Ectodermal cell (in vitro differentiated cells): ENCODE measurements at regions not wholly inside any gene's neighbourhood (a gene's known extent, or its start where the extent isn't known, plus 50 kb on each side); places are given as distances from the start of the nearest gene placed in this dataset.

ENCODE experiments used
- H3K27ac ChIP-seq: 2 replicates; pipeline ENCODE4 v1.7.0; 2013; ENCODE audit warnings: mild to moderate bottlenecking, low read depth, low read length; ENCODE audit not compliant: insufficient read depth, poor library complexity, severe bottlenecking
- H3K27me3 ChIP-seq: 2 replicates; pipeline ENCODE4 v1.7.0; 2013; ENCODE audit warnings: mild to moderate bottlenecking, low read length; ENCODE audit not compliant: insufficient read depth, control insufficient read depth, poor library complexity, severe bottlenecking
- H3K36me3 ChIP-seq: one replicate; pipeline ENCODE4 v1.7.0; 2013; ENCODE audit warnings: low read length; ENCODE audit not compliant: control insufficient read depth, insufficient read depth
- H3K4me1 ChIP-seq: one replicate; pipeline ENCODE4 v1.7.0; 2013; ENCODE audit warnings: low read length; ENCODE audit not compliant: control insufficient read depth, insufficient read depth
- H3K4me3 ChIP-seq: 2 replicates; pipeline ENCODE4 v1.7.0; 2013; ENCODE audit warnings: low read depth, low read length, control low read depth; ENCODE audit not compliant: insufficient read depth
- H3K9me3 ChIP-seq: 2 replicates; pipeline ENCODE4 v1.7.0; 2013; ENCODE audit warnings: mild to moderate bottlenecking, low read length, moderate library complexity; ENCODE audit not compliant: control insufficient read depth
- WGBS, 2 experiments: methylation state at CpG; one replicate each; pipeline ENCODE4 v1.1.7; 2013; ENCODE audit warnings: missing lambda C conversion rate in 2 of 2; 5-methylcytosine and 5-hydroxymethylcytosine counted together

DNA sequence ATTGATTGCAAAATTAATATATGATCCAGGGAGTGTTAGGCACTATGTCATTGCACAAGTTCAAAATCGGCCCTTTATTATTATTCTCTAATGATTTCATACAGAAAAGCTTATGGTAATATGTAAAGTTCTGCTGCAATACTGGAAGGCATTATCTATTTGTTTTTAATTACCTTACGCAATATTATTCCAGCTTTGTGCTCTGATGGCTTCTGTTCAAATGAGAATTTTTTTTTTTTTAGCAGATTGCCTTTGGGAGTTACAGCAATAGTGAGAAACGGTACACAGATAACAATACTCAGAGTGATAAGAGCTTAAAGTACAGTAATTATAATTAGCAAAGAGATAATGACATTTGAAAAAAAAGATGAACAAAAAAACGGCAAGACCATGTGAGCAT is 602.2 kb upstream of the ALCAM start:
- Histone ChIP-seq H3K36me3 (no peaks in the 10 kb centered on the region), H3K4me3 (no peak overlapping the region), H3K27me3 (no peaks in the 10 kb centered on the region), H3K4me1 (no peaks in the 10 kb centered on the region), H3K9me3 (no peaks in the 10 kb centered on the region), H3K27ac (no peak overlapping the region)
- 93 to 100% methylated on average over 1 to 4 of the region's 4 CpGs for whole genome bisulfite sequencing, 2 experiments

DNA sequence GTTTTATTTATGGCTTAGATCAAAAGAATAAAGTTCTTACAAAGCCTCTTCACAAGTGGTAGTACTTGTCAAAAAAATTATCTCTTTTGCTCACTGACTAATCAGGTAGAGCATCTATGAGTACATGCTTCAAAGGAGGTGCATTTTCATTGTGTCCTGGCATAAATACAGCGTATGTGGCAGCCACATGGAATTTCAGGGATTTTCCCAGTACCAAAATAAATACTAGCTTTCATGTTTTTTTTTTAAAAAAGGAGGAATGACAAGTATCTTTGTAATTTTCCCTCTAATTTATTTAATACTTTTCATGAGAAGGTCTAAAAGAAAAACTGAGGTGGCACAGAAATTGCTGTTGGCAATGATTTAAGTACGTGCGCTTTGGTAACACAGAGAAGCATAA is 597.8 kb upstream of the ALCAM start:
- 91 to 94% methylated on average over 3 of the region's 3 CpGs for WGBS, 2 experiments
- H3K4me3 ChIP-seq = no peak overlapping the region
- H3K9me3 ChIP-seq = no peaks in the 10 kb centered on the region
- H3K27ac ChIP-seq = no peak overlapping the region
- H3K4me1 ChIP-seq = no peaks in the 10 kb centered on the region
- no peaks in the 10 kb centered on the region for H3K27me3 ChIP-seq
- no peaks in the 10 kb centered on the region for H3K36me3 ChIP-seq

GRCh38 chr3:104779324-104779723 is 587.4 kb upstream of the ALCAM start:
- Histone ChIP-seq H3K27me3 (no peaks in the 10 kb centered on the region), H3K4me3 (no peak overlapping the region), H3K9me3 (no peaks in the 10 kb centered on the region), H3K36me3 (no peaks in the 10 kb centered on the region), H3K4me1 (no peaks in the 10 kb centered on the region), H3K27ac (no peak overlapping the region)
- WGBS, 2 experiments = 93 to 95% methylated on average over 7 of the region's 7 CpGs

DNA sequence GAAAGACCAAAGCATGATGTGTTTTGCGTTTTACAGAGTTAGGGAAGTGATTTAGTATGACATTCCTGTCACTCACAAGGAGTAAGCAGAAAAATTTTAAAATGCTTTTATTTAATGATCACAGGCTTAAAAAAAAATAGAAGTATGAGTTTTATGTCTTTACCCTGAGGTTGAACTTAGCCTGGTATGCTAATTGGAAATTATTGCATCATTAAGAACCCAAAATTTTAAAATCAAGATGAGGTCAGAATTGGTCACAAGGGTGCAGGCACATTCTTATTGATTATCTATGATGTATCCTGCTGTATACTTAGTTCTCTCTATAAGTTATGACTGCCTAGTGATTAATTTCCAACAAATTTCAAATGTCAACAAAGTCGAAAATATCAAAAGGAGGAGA is 585.6 kb upstream of the ALCAM start:
- no peaks in the 10 kb centered on the region for H3K36me3 ChIP-seq
- no peak overlapping the region for H3K27ac ChIP-seq
- H3K4me1 ChIP-seq = no peaks in the 10 kb centered on the region
- no peak overlapping the region for H3K4me3 ChIP-seq
- no peaks in the 10 kb centered on the region for H3K27me3 ChIP-seq
- no peaks in the 10 kb centered on the region for H3K9me3 ChIP-seq
- WGBS, 2 experiments = 95 to 96% methylated on average over 2 of the region's 2 CpGs

DNA sequence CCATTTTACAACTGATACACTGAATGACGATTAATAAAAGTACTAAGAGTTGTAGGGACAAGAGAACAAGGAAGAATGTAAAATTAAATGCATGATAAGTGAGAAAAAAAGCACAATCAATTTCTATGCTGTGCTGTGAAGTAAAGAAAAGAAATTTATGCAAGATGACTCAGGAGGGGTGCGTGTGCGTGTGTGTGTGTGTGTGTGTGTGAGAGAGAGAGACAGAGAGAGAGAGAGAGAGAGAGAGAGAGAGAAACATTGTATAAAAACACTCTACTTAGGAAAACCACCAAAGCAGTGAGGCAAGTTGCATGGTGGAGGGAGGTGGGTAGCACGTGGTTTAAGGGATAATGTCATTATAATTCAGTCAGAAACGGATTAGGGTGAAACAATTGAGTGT is 580.8 kb upstream of the ALCAM start:
- H3K4me1 ChIP-seq = no peaks in the 10 kb centered on the region
- H3K4me3 ChIP-seq = no peak overlapping the region

GRCh38 chr3:104787306-104787705 is 579.4 kb upstream of the ALCAM start:
- H3K4me1 ChIP-seq = no peaks in the 10 kb centered on the region
- H3K36me3 ChIP-seq = no peaks in the 10 kb centered on the region
- no peak overlapping the region for H3K27ac ChIP-seq
- H3K27me3 ChIP-seq = no peaks in the 10 kb centered on the region
- no peaks in the 10 kb centered on the region for H3K9me3 ChIP-seq
- no peak overlapping the region for H3K4me3 ChIP-seq

More for the DNA sequence above, 580.8 kb upstream of the ALCAM start:
- Histone ChIP-seq H3K36me3 (no peaks in the 10 kb centered on the region), H3K27me3 (no peaks in the 10 kb centered on the region), H3K9me3 (no peaks in the 10 kb centered on the region), H3K27ac (no peak overlapping the region)
- 77 to 98% methylated on average over 5 of the region's 5 CpGs for WGBS, 2 experiments

DNA sequence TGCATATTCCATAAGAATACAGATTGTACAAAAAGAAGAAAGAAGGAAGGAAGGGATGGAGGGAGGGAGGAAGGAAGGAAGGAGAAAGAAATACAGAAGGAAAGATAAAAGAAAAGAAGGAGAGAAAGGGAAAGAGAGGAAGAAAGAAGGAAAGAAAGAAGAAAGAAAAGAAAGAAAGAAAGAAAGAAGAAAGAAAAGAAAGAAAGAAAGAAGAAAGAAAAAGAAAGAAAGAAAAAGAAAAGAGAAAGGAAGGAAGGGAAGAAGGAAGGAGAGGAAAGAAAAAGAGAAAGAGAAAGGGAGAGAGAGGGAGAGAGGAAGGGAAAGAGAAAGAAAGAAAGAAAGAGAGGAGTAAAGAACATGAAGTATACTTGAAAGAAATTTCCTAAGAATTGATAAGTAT is 577.9 kb upstream of the ALCAM start:
- Histone ChIP-seq H3K9me3 (no peaks in the 10 kb centered on the region), H3K4me1 (no peaks in the 10 kb centered on the region), H3K27ac (no peak overlapping the region), H3K4me3 (no peak overlapping the region), H3K27me3 (no peaks in the 10 kb centered on the region), H3K36me3 (no peaks in the 10 kb centered on the region)

GRCh38 chr3:104791331-104791730 is 575.4 kb upstream of the ALCAM start:
- no peaks in the 10 kb centered on the region for H3K9me3 ChIP-seq
- WGBS, 2 experiments = 91 to 100% methylated on average over 1 of the region's 1 CpG
- no peaks in the 10 kb centered on the region for H3K4me1 ChIP-seq
- H3K36me3 ChIP-seq = no peaks in the 10 kb centered on the region
- H3K27me3 ChIP-seq = no peaks in the 10 kb centered on the region
- H3K4me3 ChIP-seq = no peak overlapping the region
- H3K27ac ChIP-seq = no peak overlapping the region

GRCh38 chr3:104796556-104796955 is 570.2 kb upstream of the ALCAM start:
- Histone ChIP-seq H3K4me1 (no peaks in the 10 kb centered on the region), H3K27ac (no peak overlapping the region), H3K9me3 (no peaks in the 10 kb centered on the region), H3K27me3 (no peaks in the 10 kb centered on the region), H3K4me3 (no peak overlapping the region), H3K36me3 (no peaks in the 10 kb centered on the region)
- WGBS, 2 experiments = 96 to 99% methylated on average over 5 of the region's 5 CpGs

DNA sequence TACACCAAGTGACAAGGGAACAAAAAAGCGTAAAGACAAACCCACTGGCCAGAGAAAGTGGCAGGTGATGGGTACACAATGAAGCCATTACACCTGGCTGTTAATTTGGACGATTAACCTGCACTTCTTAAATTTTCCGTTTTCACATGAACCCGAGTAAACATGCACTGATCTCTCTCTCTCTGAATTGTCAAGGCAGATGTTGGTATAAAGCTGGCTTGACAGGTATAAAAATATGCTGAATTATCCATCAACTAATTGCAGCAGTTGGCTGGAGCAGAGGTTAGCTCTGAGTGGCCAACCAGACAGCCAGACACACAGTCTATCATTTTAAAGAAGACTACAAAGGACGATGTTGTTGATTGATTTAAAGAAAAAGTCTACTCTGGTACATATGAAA is 561.7 kb upstream of the ALCAM start:
- Histone ChIP-seq H3K27me3 (no peaks in the 10 kb centered on the region), H3K9me3 (no peaks in the 10 kb centered on the region), H3K27ac (no peak overlapping the region), H3K4me1 (no peaks in the 10 kb centered on the region), H3K36me3 (no peaks in the 10 kb centered on the region), H3K4me3 (no peak overlapping the region)
- 94 to 97% methylated on average over 4 to 5 of the region's 5 CpGs for WGBS, 2 experiments

DNA sequence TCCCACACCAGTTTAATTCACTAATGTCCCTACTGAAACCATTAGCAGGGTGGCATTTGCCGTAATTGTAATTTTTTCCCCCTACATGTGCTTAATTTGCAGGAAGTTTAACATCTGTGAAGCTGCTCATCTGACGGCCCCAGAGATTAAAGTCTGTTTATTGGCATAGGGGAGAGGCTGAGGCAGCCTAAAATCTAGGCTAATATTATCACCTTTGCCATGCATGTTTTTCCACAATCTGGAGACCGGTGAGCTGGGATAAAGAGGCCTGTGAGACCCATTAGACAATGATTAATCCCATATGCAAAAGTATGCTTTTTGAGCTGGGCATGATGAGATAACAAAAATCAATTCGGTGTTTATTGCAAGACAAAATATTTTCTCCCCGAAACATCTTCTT is 561.2 kb upstream of the ALCAM start:
- Histone ChIP-seq H3K27me3 (no peaks in the 10 kb centered on the region), H3K27ac (no peak overlapping the region), H3K4me3 (no peak overlapping the region), H3K36me3 (no peaks in the 10 kb centered on the region), H3K4me1 (no peaks in the 10 kb centered on the region), H3K9me3 (no peaks in the 10 kb centered on the region)
- WGBS, 2 experiments = 90 to 100% methylated on average over 3 to 5 of the region's 5 CpGs
